SH-SY5Y (cell line): ENCODE measurements at regions not wholly inside any gene's neighbourhood (a gene's known extent, or its start where the extent isn't known, plus 50 kb on each side); places are given as distances from the start of the nearest gene placed in this dataset.

Experiments used
- GATA2 ChIP-seq: IDR thresholded peaks from 2 replicates; pipeline ENCODE4 v1.6.1; 2011; ENCODE audit warnings: mild to moderate bottlenecking, low read depth, low read length
- GATA3 ChIP-seq: IDR thresholded peaks from 2 replicates; pipeline ENCODE4 v1.6.1; 2011; ENCODE audit warnings: low read depth, mild to moderate bottlenecking, low read length, moderate library complexity

- TF ChIP-seq GATA3 = no peak
- TF ChIP-seq GATA2 = no peak
Measured at GRCh38 chr11:112511271-112511670, 250.6 kb upstream of the PLET1 start.
